H1 (cell line): ENCODE measurements at regions not wholly inside any gene's neighbourhood (a gene's known extent, or its start where the extent isn't known, plus 50 kb on each side); places are given as distances from the start of the nearest gene placed in this dataset.

Experiments used
- ASH2L ChIP-seq: fragments of 200-600, 300-600 bp; sonication (generic); IDR thresholded peaks from one replicate; pipeline ENCODE4 v1.7.1; 2017; ENCODE audit warnings: low read length
- CHD7 ChIP-seq: fragments of 300-600 bp; sonication (generic); IDR thresholded peaks from 2 replicates; pipeline ENCODE4 v1.7.1; 2012; ENCODE audit warnings: low read length, moderate library complexity, mild to moderate bottlenecking, inconsistent platforms; ENCODE audit not compliant: insufficient replicate concordance
- CREB1 ChIP-seq: IDR thresholded peaks from 2 replicates; pipeline ENCODE4 v1.6.1; 2012; ENCODE audit warnings: inconsistent platforms
- JUND ChIP-seq: IDR thresholded peaks from 2 replicates; pipeline ENCODE4 v1.6.1; 2011; ENCODE audit warnings: mild to moderate bottlenecking, improper control_type of control experiment, low read length
- PHF8 ChIP-seq: fragments of 200-600 bp; sonication (generic); conservative IDR thresholded peaks from 2 replicates; pipeline ENCODE4 v1.7.1; 2012; ENCODE audit warnings: low read depth, mild to moderate bottlenecking, inconsistent platforms, low read length, moderate library complexity
- POLR2AphosphoS5 ChIP-seq: IDR thresholded peaks from 2 replicates; pipeline ENCODE4 v1.6.1; 2011; ENCODE audit warnings: low read depth, low read length
- SAP30 ChIP-seq: fragments of 300-600 bp; sonication (generic); IDR thresholded peaks from 2 replicates; pipeline ENCODE4 v1.7.1; 2012; ENCODE audit warnings: low read length, moderate library complexity, mild to moderate bottlenecking, inconsistent platforms; ENCODE audit not compliant: insufficient read depth, insufficient replicate concordance
- TF ChIP-seq, protein P1 (sequence below): IDR thresholded peaks from 2 replicates; pipeline ENCODE4 v1.6.1; 2012; ENCODE audit warnings: low read length, inconsistent platforms

DNA sequence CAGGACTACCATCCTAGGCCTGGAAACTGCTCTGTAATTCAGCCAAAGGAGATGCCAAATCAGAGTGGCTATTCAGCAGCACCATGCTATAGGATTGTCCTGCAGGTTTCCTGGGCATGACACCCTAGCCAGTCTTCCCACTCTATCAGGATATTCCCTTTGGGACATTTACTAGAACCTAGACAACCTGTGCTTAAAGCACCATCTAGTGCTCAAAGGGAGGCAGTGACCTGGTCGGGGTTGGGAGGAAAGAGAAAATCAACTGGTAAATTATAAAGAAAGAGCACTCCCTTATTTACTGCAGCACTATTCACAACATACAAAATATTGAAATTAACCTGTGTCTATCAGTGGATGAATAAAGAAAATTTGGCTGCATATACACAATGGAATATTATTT lies 67.2 kb upstream of the SMLR1 start (continued):
- TF ChIP-seq CHD7 (no peak), JUND (no peak), POLR2AphosphoS5 (no peak), ASH2L (no peak), SAP30 (no peak), CREB1 (no peak), PHF8 (no peak)
- TF ChIP-seq, protein P1, sequence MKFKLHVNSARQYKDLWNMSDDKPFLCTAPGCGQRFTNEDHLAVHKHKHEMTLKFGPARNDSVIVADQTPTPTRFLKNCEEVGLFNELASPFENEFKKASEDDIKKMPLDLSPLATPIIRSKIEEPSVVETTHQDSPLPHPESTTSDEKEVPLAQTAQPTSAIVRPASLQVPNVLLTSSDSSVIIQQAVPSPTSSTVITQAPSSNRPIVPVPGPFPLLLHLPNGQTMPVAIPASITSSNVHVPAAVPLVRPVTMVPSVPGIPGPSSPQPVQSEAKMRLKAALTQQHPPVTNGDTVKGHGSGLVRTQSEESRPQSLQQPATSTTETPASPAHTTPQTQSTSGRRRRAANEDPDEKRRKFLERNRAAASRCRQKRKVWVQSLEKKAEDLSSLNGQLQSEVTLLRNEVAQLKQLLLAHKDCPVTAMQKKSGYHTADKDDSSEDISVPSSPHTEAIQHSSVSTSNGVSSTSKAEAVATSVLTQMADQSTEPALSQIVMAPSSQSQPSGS = no peak
